Bronchial epithelial cell (primary cell): ENCODE measurements at regions not wholly inside any gene's neighbourhood (a gene's known extent, or its start where the extent isn't known, plus 50 kb on each side); places are given as distances from the start of the nearest gene placed in this dataset.

Source experiments
- DNase-seq: peaks from one replicate; pipeline ENCODE4 v3.0.0-alpha.2; 2010; ENCODE audit warnings: low read depth
- FAIRE-seq: peaks from 2 replicates; lab custom pipeline; 2011; peaks lifted over from hg19 to GRCh38; lab: Jason Lieb, UNC
- H3K27me3 ChIP-seq: 2 replicates; pipeline ENCODE4 v1.5.1; 2011; ENCODE audit warnings: low read length; ENCODE audit not compliant: control insufficient read depth, insufficient read depth
- H3K36me3 ChIP-seq: 2 replicates; pipeline ENCODE4 v1.5.1; 2011; ENCODE audit warnings: low read length; ENCODE audit not compliant: control insufficient read depth, insufficient read depth
- H3K4me3 ChIP-seq: 2 replicates; pipeline ENCODE4 v1.5.1; 2011; ENCODE audit warnings: mild to moderate bottlenecking, low read depth, low read length, control low read depth
- CTCF ChIP-seq: IDR thresholded peaks from 2 replicates; pipeline ENCODE4 v1.5.1; 2011; ENCODE audit warnings: mild to moderate bottlenecking, moderate library complexity, low read length, control low read depth, inconsistent platforms; ENCODE audit not compliant: insufficient read depth, severe bottlenecking

- no peak overlapping the region for H3K4me3 ChIP-seq
- no peak for TF ChIP-seq CTCF
- DNase-seq (peak; percentile 46), FAIRE-seq (no peak)
- no peaks in the 10 kb centered on the region for H3K36me3 ChIP-seq
- H3K27me3 ChIP-seq, result no peaks in the 10 kb centered on the region
These were observed 377.5 kb upstream of the DYNLRB2 start for GRCh38 chr16:80163339-80163738.

- FAIRE-seq (no peak), DNase-seq (no peak)
- Histone ChIP-seq H3K4me3 (no peak overlapping the region), H3K36me3 (no peaks in the 10 kb centered on the region), H3K27me3 (no peaks in the 10 kb centered on the region)
- no peak for TF ChIP-seq CTCF
These were observed 378.7 kb upstream of the DYNLRB2 start for GRCh38 chr16:80161799-80162739.

GRCh38 chr16:80158766-80159165 is 382.0 kb upstream of the DYNLRB2 start:
- Histone ChIP-seq H3K36me3 (no peaks in the 10 kb centered on the region), H3K4me3 (no peak overlapping the region), H3K27me3 (no peaks in the 10 kb centered on the region)
- no peak for TF ChIP-seq CTCF
- FAIRE-seq, result no peak
- DNase-seq, result peak; percentile 98

GRCh38 chr16:80151722-80152111 is 389.1 kb upstream of the DYNLRB2 start:
- FAIRE-seq (no peak), DNase-seq (no peak)
- H3K4me3 ChIP-seq, result no peak overlapping the region
- no peak for TF ChIP-seq CTCF
- H3K36me3 ChIP-seq, result no peaks in the 10 kb centered on the region
- no peaks in the 10 kb centered on the region for H3K27me3 ChIP-seq

GRCh38 chr16:80150978-80151721 is 389.6 kb upstream of the DYNLRB2 start:
- Histone ChIP-seq H3K27me3 (no peaks in the 10 kb centered on the region), H3K4me3 (no peak overlapping the region), H3K36me3 (no peaks in the 10 kb centered on the region)
- FAIRE-seq, result no peak
- no peak for TF ChIP-seq CTCF
- no peak for DNase-seq
